ENCODE measurements at regions not wholly inside any gene's neighbourhood (a gene's known extent, or its start where the extent isn't known, plus 50 kb on each side); places are given as distances from the start of the nearest gene placed in this dataset.
"Not testable (repeated sequence)": the region's sequence is repeated elsewhere in the genome, so short reads cannot be mapped to it uniquely, and the experiment has no call there.

- Histone ChIP-seq H3K27ac (ENCODE audit: low read depth in 1 of 2, low read length in 2 of 2) (no peak overlapping the region), H3K9me3 (ENCODE audit: control insufficient read depth, low read length) (peaks cover 1% of the 10 kb centered on the region), H3K4me1 (ENCODE audit: control insufficient read depth in 1 of 2, insufficient read depth in 2 of 2, low read length in 2 of 2) (no peaks in the 10 kb centered on the region), H3K36me3 (ENCODE audit: control insufficient read depth in 1 of 2, insufficient read depth in 2 of 2, low read length in 1 of 2) (no peaks in the 10 kb centered on the region), H3K4me3 (ENCODE audit: low read length in 2 of 2) (no peak overlapping the region), H3K27me3 (ENCODE audit: control insufficient read depth in 1 of 2, insufficient read depth in 2 of 2, low read length in 1 of 2) (no peaks in the 10 kb centered on the region)
- intact Hi-C loops (cut with DNase I) = no loop called here
- ATAC-seq (ENCODE audit: low FRiP score) (no peak), DNase-seq (no peak)
These were observed 67.5 kb upstream of the CADPS start for GRCh38 chr3:62942764-62943163.

- Histone ChIP-seq H3K9me3 (ENCODE audit: control insufficient read depth, low read length) (peaks cover 1% of the 10 kb centered on the region), H3K27ac (ENCODE audit: low read depth in 1 of 2, low read length in 2 of 2) (no peak overlapping the region), H3K4me3 (ENCODE audit: low read length in 2 of 2) (no peak overlapping the region), H3K27me3 (ENCODE audit: control insufficient read depth in 1 of 2, insufficient read depth in 2 of 2, low read length in 1 of 2) (no peaks in the 10 kb centered on the region), H3K4me1 (ENCODE audit: control insufficient read depth in 1 of 2, insufficient read depth in 2 of 2, low read length in 2 of 2) (no peaks in the 10 kb centered on the region), H3K36me3 (ENCODE audit: control insufficient read depth in 1 of 2, insufficient read depth in 2 of 2, low read length in 1 of 2) (no peaks in the 10 kb centered on the region)
- intact Hi-C loops (cut with DNase I) = no loop called here
- no peak for ATAC-seq (ENCODE audit: low FRiP score)
- DNase-seq = no peak
- 41 to 50% methylated on average over 4 of the region's 4 CpGs for WGBS, 2 donors
These were observed 73.7 kb upstream of the CADPS start for GRCh38 chr3:62948921-62949320.

DNA sequence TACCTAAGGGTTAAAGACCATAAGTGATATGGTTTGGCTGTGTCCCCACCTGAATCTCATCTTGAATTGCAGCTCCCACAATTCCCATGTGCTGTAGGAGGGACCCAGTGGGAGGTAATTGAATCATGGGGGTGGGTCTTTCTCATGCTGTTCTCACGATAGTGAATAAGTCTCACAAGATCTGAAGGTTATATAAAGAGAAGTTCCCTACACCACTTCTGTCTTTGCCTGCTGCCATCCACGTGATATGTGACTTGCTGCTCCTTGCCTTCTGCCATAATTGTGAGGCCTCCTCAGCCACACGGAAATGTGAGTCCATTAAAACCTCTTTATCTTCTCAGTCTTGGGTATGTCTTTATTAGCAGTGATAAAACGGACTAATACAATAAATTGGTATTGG lies 75.0 kb upstream of the CADPS start:
- no peak for DNase-seq
- 29 to 36% methylated on average over 4 of the region's 4 CpGs for WGBS, 2 donors
- Histone ChIP-seq H3K4me1 (ENCODE audit: control insufficient read depth in 1 of 2, insufficient read depth in 2 of 2, low read length in 2 of 2) (no peaks in the 10 kb centered on the region), H3K9me3 (ENCODE audit: control insufficient read depth, low read length) (peaks cover 1% of the 10 kb centered on the region), H3K36me3 (ENCODE audit: control insufficient read depth in 1 of 2, insufficient read depth in 2 of 2, low read length in 1 of 2) (no peaks in the 10 kb centered on the region), H3K27me3 (ENCODE audit: control insufficient read depth in 1 of 2, insufficient read depth in 2 of 2, low read length in 1 of 2) (no peaks in the 10 kb centered on the region), H3K27ac (ENCODE audit: low read depth in 1 of 2, low read length in 2 of 2) (no peak overlapping the region), H3K4me3 (ENCODE audit: low read length in 2 of 2) (no peak overlapping the region)
- no peak for ATAC-seq (ENCODE audit: low FRiP score)
- intact Hi-C loops (cut with DNase I) = no loop called here

DNA sequence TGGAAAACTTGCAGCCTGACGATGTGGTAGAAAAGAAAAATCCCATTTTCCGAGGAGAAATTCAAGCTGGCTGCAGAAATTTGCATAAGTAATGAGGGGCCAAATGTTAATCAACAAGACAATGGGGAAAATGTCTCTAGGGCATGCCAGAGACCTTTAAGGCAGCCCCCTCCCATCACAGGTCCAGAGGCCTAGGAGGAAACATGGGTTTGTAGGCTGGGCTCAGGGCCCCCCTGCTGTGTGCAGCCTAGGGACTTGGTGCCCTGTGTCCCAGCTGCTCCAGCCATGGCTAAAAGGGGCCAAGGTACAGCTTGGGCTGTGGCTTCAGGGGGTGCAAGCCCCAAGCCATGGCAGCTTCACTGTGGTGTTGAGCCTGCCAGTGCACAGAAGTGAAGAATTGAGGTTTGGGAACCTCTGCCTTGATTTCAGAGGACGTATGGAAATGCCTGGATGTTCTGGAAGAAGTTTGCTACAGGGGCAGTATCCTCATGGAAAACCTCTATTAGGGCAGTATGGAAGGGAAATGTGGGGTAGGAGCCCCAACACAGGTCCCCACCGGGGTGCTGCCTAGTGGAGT lies 75.9 kb upstream of the CADPS start:
- no peaks in the 10 kb centered on the region for H3K4me1 ChIP-seq (ENCODE audit: control insufficient read depth in 1 of 2, insufficient read depth in 2 of 2, low read length in 2 of 2)
- no peak for ATAC-seq (ENCODE audit: low FRiP score)
- no peak overlapping the region for H3K4me3 ChIP-seq (ENCODE audit: low read length in 2 of 2)
- no peaks in the 10 kb centered on the region for H3K27me3 ChIP-seq (ENCODE audit: control insufficient read depth in 1 of 2, insufficient read depth in 2 of 2, low read length in 1 of 2)
- no peak for DNase-seq
- WGBS, 2 donors = 49 to 55% methylated on average over 4 of the region's 4 CpGs
- peaks cover 1% of the 10 kb centered on the region for H3K9me3 ChIP-seq (ENCODE audit: control insufficient read depth, low read length)
- H3K36me3 ChIP-seq (ENCODE audit: control insufficient read depth in 1 of 2, insufficient read depth in 2 of 2, low read length in 1 of 2) = no peaks in the 10 kb centered on the region
- H3K27ac ChIP-seq (ENCODE audit: low read depth in 1 of 2, low read length in 2 of 2) = no peak overlapping the region
- intact Hi-C loops (cut with DNase I) = no loop called here

GRCh38 chr3:62951880-62952279 lies 76.7 kb upstream of the CADPS start:
- H3K9me3 ChIP-seq (ENCODE audit: control insufficient read depth, low read length); intact Hi-C loops (cut with DNase I); H3K27ac ChIP-seq (ENCODE audit: low read depth in 1 of 2, low read length in 2 of 2); ATAC-seq (ENCODE audit: low FRiP score); DNase-seq; H3K27me3 ChIP-seq (ENCODE audit: control insufficient read depth in 1 of 2, insufficient read depth in 2 of 2, low read length in 1 of 2); H3K4me1 ChIP-seq (ENCODE audit: control insufficient read depth in 1 of 2, insufficient read depth in 2 of 2, low read length in 2 of 2); H3K4me3 ChIP-seq (ENCODE audit: low read length in 2 of 2); H3K36me3 ChIP-seq (ENCODE audit: control insufficient read depth in 1 of 2, insufficient read depth in 2 of 2, low read length in 1 of 2): not testable (repeated sequence)

DNA sequence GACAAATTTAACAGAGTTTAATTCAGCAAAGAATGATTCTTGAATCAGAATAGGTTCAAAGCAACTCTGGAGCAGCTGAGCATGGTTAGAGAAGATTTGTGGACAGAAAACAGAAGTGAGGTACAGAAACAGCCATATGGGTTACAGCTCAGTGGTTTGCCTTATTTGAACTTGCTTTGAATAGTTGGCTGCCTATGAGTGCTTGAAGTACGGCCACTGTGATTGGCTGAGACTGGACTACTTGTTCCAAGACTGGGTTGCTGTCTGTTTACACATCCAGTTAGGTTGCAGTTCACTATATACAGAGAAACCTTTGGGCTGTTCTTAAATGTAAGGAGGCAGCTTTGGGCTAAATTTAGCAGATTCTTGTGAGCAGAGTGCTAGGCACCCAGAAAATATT lies 79.4 kb upstream of the CADPS start:
- no peaks in the 10 kb centered on the region for H3K4me1 ChIP-seq (ENCODE audit: control insufficient read depth in 1 of 2, insufficient read depth in 2 of 2, low read length in 2 of 2)
- no peaks in the 10 kb centered on the region for H3K36me3 ChIP-seq (ENCODE audit: control insufficient read depth in 1 of 2, insufficient read depth in 2 of 2, low read length in 1 of 2)
- ATAC-seq (ENCODE audit: low FRiP score) (no peak), DNase-seq (no peak)
- no peak overlapping the region for H3K4me3 ChIP-seq (ENCODE audit: low read length in 2 of 2)
- no peaks in the 10 kb centered on the region for H3K9me3 ChIP-seq (ENCODE audit: control insufficient read depth, low read length)
- WGBS, 2 donors = 45 to 69% methylated on average over 1 of the region's 1 CpG
- no peaks in the 10 kb centered on the region for H3K27me3 ChIP-seq (ENCODE audit: control insufficient read depth in 1 of 2, insufficient read depth in 2 of 2, low read length in 1 of 2)
- H3K27ac ChIP-seq (ENCODE audit: low read depth in 1 of 2, low read length in 2 of 2) = no peak overlapping the region
- intact Hi-C loops (cut with DNase I) = no loop called here

DNA sequence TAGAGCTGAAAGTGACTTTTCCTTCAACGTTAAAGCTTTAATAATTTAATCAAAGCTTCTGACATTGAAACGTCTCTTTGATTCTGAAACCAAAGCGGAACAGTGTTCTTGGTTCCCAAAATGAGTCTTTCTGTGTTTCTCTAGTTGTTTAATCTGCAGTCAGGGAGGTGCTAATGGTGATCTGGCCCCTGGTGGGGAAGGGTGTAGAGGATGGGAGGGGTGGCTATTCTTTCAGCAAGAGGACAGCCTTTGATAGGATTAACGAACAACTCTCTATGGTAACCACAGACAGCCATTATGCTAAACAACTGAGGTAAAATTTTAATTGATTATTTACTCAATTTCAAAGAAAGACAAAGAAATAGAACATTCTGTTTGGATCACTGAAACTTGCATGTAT lies 79.9 kb upstream of the CADPS start:
- Histone ChIP-seq H3K4me1 (ENCODE audit: control insufficient read depth in 1 of 2, insufficient read depth in 2 of 2, low read length in 2 of 2) (no peaks in the 10 kb centered on the region), H3K27me3 (ENCODE audit: control insufficient read depth in 1 of 2, insufficient read depth in 2 of 2, low read length in 1 of 2) (no peaks in the 10 kb centered on the region), H3K9me3 (ENCODE audit: control insufficient read depth, low read length) (no peaks in the 10 kb centered on the region), H3K4me3 (ENCODE audit: low read length in 2 of 2) (no peak overlapping the region), H3K27ac (ENCODE audit: low read depth in 1 of 2, low read length in 2 of 2) (no peak overlapping the region), H3K36me3 (ENCODE audit: control insufficient read depth in 1 of 2, insufficient read depth in 2 of 2, low read length in 1 of 2) (no peaks in the 10 kb centered on the region)
- intact Hi-C loops (cut with DNase I) = no loop called here
- 51 to 63% methylated on average over 4 of the region's 4 CpGs for WGBS, 2 donors
- DNase-seq (no peak), ATAC-seq (ENCODE audit: low FRiP score) (no peak)

DNA sequence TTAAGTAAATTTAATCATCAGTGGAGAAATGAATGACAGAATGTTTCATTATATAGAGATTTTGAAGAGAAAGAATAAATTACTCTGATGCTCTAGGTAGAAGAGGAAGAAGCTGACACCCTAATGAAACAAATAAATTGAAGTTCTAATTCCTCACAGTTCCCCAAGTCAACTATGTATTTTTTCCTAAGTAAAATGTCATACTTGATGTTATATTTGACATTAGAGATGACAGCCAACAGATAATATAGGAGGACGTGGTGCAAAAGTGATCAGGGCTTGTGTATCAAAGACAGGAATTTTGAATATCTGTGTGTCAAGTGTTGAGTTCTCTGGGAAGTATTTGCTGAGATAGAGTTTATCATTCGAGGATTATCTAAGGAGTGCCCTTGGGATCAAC lies 81.2 kb upstream of the CADPS start:
- WGBS, 2 donors = 53 to 62% methylated on average over 2 of the region's 2 CpGs
- no peak for DNase-seq
- Histone ChIP-seq H3K9me3 (ENCODE audit: control insufficient read depth, low read length) (no peaks in the 10 kb centered on the region), H3K36me3 (ENCODE audit: control insufficient read depth in 1 of 2, insufficient read depth in 2 of 2, low read length in 1 of 2) (no peaks in the 10 kb centered on the region), H3K4me1 (ENCODE audit: control insufficient read depth in 1 of 2, insufficient read depth in 2 of 2, low read length in 2 of 2) (no peaks in the 10 kb centered on the region), H3K27ac (ENCODE audit: low read depth in 1 of 2, low read length in 2 of 2) (no peak overlapping the region), H3K4me3 (ENCODE audit: low read length in 2 of 2) (no peak overlapping the region), H3K27me3 (ENCODE audit: control insufficient read depth in 1 of 2, insufficient read depth in 2 of 2, low read length in 1 of 2) (no peaks in the 10 kb centered on the region)
- no peak for ATAC-seq (ENCODE audit: low FRiP score)
- intact Hi-C loops (cut with DNase I) = no loop called here

- 51 to 56% methylated on average over 6 of the region's 6 CpGs for WGBS, 2 donors
- no peaks in the 10 kb centered on the region for H3K9me3 ChIP-seq (ENCODE audit: control insufficient read depth, low read length)
- no peaks in the 10 kb centered on the region for H3K27me3 ChIP-seq (ENCODE audit: control insufficient read depth in 1 of 2, insufficient read depth in 2 of 2, low read length in 1 of 2)
These were observed 86.8 kb upstream of the CADPS start for GRCh38 chr3:62961874-62962556.

More at GRCh38 chr3:62961874-62962556, 86.8 kb upstream of the CADPS start:
- Histone ChIP-seq H3K27ac (ENCODE audit: low read depth in 1 of 2, low read length in 2 of 2) (no peak overlapping the region), H3K4me1 (ENCODE audit: control insufficient read depth in 1 of 2, insufficient read depth in 2 of 2, low read length in 2 of 2) (no peaks in the 10 kb centered on the region), H3K4me3 (ENCODE audit: low read length in 2 of 2) (no peak overlapping the region), H3K36me3 (ENCODE audit: control insufficient read depth in 1 of 2, insufficient read depth in 2 of 2, low read length in 1 of 2) (no peaks in the 10 kb centered on the region)
- no peak for ATAC-seq (ENCODE audit: low FRiP score)
- intact Hi-C loops (cut with DNase I) = no loop called here
- DNase-seq = no peak
